NCI-H446 (cell line): ENCODE measurements at regions not wholly inside any gene's neighbourhood (a gene's known extent, or its start where the extent isn't known, plus 50 kb on each side); places are given as distances from the start of the nearest gene placed in this dataset.

Source experiments
- DNase-seq, 2 experiments: peaks; one replicate each; lab custom pipeline; 2025; lab: John Stamatoyannopoulos, UW

DNA sequence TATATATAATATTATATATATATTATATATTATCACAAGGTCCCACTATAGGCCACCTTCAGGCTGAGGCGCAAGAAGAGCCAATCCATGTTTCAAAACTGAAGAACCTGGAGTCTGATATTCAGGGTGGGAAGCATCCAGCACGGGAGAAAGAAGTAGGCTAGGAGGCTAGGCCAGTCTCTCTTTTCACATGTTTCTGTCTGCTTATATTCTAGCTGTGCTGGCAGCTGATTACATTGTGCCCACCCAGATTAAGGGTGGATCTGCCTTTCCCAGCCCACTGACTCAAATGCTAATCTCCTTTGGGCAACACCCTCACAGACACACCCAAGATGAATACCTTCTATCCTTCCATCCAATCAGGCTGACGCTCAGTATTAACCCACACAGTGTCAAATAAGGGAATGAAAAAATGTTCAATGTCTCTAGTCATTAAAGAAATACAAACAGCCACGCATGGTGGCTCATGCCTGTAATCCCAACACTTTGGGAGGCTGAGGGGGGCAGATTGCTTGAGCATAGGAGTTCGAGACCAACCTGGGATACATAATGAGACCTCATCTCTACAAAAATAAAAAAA is 135.4 kb upstream of the PCBD1 start:
- DNase-seq: no peak

DNA sequence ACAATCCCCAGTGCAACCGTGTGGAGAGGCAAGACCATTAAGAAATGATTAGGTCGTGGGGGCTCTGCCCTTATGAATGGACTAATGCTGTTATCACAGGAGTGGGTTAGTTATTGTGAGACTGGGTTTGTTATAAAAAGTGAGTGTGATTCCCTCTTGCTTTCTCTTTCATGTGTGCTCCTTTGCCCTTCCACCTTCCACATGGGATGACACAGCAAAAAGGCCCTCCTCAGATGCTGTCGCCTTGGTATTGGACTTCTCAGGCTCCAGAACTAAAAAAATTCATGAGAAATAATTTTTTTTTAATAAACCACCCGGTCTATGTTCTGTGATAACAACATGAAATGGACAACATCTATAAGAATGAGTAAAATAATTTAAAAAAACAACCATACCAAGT is 136.1 kb upstream of the PCBD1 start:
- no peak for DNase-seq

GRCh38 chr10:71025535-71025934 is 137.2 kb upstream of the PCBD1 start:
- DNase-seq: no peak

- DNase-seq: no peak
These were observed 139.7 kb upstream of the PCBD1 start for GRCh38 chr10:71028066-71028465.

DNA sequence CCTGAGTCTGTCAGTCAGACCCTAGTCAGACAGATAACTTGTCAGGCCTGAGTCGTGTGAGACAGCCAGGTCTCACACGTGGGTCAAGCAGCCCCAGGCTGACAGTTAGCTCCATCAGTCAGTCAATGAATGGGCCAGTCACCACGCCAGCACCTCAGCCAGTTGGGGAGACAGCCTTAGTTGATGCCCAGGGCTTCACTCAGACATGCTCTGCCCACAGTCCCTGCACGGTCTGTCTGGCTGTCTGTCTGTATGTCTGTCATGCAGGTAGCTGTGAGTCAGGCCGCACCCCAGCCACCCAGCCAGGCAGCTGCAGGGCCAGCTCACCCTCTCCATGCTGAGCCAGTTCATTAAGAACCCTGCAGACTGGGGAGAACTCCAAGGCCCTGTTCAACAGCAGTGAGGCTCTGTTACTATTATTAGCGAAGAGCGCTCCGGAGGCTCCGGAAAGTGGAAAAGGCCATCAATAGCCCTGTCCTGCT is 141.1 kb upstream of the PCBD1 start:
- DNase-seq: no peak

- no peak for DNase-seq
These were observed 141.5 kb upstream of the PCBD1 start for GRCh38 chr10:71029907-71030306.

GRCh38 chr10:71031026-71031425 is 142.7 kb upstream of the PCBD1 start:
- no peak for DNase-seq

DNA sequence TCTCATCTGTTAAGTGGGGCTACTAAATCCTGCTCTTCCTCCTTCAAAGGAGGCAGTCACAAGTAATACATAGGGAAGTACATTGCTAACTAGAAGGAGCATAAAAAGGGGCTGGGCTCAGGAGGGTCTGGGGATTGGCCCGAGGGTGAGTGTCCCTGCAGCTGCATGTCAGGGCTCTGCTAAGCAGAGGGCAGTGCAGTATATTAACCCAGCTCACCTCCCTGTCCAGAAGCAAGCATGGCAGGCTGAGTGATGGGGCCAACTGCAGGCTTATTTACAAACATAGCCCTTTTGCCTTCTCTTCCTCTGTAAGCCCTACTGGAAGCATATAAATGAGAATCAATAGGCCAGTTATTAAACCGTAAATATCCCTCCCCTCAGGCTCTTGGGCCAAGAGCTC is 143.2 kb upstream of the PCBD1 start:
- DNase-seq: no peak

GRCh38 chr10:71032887-71033286 is 144.5 kb upstream of the PCBD1 start:
- no peak for DNase-seq

- DNase-seq: no peak
These were observed 145.1 kb upstream of the PCBD1 start for GRCh38 chr10:71033396-71033980.

DNA sequence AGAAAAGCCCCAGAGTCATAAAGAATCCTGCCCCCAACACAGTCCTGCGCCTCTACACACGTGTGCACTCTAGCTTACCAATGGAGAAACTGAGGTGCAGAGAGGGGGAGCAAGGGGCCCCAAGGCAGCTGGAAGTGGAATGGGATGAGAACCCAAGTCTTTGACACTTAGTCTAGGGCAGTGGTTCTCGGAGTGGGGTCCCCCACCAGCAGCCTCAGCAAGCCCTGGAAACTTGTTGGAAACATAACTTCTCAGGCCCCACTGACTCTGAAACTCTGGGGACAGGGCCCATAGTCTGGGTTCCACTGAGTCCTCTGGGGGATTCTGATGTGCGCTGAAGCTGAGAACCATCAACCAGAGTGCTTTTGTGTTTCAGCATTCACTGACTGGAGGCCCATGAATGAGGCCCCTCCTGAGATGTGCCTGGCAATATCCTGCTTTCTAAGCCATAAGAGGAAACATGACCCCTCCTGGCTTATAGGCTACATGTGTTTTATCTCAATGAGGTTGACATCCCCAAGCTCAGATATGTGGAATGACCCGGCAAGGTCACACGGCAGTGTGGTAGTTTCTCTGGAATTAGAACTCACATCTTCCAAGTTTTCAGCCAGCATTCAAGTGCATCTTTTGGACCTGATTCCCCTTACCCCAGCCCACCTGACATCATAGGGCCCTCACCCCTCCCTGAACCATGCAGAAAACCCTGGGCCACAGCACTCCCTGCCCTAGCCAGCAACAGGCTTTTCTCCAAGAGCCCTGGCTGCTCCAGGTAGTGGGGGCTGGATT is 147.3 kb upstream of the PCBD1 start:
- DNase-seq: no peak

DNA sequence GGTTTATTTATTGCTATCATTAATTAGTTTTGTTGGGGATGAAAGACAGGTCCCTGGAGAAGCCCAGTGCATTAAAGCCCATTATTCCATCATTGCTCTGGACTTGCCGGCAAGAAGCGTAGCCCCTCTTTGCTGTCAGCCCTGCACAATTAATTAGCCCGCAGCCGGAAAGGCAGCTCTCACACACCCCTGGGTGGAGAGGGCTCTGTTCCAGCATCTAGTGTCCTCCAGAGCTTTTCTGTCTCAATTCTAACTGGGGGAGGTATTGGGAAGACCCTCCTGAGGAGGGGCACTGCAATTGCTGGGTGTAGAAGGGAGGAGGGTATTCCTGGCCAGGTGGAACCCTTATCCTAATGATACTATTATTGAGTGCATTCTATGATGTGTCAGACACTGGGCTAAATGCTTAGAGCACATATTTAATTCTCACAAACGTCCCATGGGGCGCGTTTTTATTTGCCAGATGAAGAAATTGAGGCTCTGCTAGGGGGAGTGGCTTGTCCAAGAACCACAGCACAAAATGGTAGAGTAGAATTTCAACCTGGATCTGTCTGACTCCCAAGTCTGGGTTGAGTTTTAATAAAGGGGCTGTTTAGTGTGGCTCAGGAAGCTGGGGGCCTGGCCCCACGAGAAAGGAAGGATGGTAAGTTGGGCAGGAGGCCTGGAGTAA is 148.1 kb upstream of the PCBD1 start:
- DNase-seq: no peak

GRCh38 chr10:71038091-71038633 is 149.8 kb upstream of the PCBD1 start:
- no peak for DNase-seq

DNA sequence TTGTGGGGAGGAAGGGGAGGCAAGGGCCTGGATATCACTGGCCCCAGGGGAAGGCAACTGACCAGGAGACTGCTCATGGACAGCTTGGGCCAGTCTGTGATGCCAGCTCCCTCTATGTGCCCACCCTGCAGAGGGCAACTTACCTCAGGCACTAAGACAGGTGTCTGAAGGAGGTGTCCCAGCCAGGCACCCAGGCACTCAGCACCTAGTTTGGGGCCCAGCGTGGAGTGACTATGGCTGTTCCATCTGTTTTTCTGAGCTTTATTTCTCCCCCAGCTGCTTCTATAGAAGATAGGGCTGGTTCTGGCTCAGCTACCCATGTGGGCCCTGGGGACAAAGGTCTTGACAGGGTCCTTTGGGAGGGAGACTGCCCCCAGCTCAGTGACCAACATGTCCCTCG is 150.6 kb upstream of the PCBD1 start:
- DNase-seq: no peak

DNA sequence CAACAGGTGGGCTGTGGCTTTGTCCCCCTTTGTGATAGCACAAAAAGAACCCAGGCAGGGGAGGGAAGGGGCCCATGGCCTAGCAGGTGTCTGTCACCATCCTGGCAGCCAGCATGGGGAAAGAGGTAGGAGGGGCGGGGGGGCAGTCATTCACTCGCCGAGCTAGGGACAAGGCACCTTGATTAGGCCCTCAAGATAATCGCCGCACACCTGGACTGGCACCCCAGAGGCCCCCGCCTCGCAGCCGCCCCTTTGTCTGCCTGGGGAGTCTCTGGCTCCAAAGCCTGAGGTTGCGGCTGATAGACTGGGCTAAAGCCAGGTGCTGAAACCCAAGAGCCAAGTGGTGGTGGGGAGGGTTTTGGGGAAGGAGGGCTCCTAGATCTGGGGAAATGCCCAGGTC is 151.2 kb upstream of the PCBD1 start:
- no peak for DNase-seq

DNA sequence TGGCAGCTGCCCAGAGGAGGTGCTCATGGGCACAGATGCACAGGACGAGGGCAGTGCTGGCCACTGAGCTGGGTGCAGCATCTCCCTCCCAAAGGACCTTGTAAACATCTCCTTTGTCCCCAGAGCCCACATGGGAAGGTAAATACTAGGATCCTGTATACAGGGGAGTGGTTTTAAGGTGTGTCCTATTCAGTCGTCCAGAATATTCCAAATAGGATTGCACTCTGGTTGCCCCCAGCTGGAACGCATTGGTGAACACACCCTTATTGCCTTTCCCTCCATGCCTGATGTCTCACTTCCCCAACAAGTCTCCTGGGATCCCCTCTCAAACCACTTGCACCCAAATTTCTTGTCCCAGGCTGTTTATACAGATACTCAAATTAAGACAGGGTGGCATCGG is 152.0 kb upstream of the PCBD1 start:
- DNase-seq: no peak

GRCh38 chr10:71040846-71041605 is 152.7 kb upstream of the PCBD1 start:
- no peak for DNase-seq

GRCh38 chr10:71042216-71042615 is 153.9 kb upstream of the PCBD1 start:
- DNase-seq: no peak

DNA sequence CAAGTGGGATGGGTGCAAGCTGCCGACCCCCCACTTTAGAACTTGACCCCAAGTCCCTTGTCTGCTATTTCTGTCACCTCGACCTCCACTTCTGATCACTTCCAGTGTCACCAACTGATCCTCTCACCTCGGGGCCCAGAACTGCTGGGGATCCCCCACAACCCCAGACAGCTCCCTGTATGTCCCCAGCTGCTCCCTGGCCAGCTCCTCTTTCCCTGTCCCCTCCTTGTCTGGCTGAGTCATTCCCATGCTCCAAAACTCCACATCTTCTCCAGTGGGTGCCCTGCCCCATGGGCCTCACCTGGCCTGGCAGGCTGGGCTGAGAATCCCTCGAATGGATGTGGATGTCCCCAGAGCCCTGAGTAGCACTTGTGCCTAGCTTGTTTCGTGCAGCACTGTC is 154.3 kb upstream of the PCBD1 start:
- no peak for DNase-seq

DNA sequence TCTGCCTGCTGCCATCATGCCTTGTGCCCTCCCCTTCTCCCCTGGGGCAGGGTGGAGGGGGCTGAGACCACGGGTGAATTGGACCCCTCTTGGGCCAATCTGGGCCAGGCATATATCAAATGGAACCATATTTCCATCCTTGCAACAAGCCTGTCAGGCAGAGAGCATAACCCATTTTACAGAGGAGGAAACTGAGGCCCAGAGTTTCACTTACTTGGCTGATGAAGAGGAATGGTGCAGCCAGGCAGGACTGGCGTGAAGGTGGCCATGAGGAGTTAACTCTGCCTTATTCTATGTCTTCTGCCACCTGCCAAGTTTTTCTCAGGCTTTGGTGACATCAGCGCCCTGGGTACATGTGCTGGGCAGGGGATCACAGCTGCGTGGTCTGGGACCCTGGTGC is 155.5 kb upstream of the PCBD1 start:
- DNase-seq: no peak

GRCh38 chr10:71044720-71045119 is 156.4 kb upstream of the PCBD1 start:
- DNase-seq: no peak
